H1 (cell line): ENCODE measurements at regions not wholly inside any gene's neighbourhood (a gene's known extent, or its start where the extent isn't known, plus 50 kb on each side); places are given as distances from the start of the nearest gene placed in this dataset.

Source experiments
- CTCF ChIA-PET: fragments of 300-600 bp; sonication (Branson Sonifier 250); formaldehyde crosslinking; loops from one replicate; lab custom pipeline; 2021; ENCODE audit not compliant: partially characterized antibody; lab: Charles Lee
- POLR2A ChIA-PET: fragments of 300-600 bp; sonication (Branson Sonifier 250); formaldehyde crosslinking; loops from one replicate; lab custom pipeline; 2021; ENCODE audit warnings: inconsistent platforms; ENCODE audit not compliant: partially characterized antibody; lab: Charles Lee
- DNase-seq, 2 experiments: peaks; one replicate each; pipeline versions ENCODE4 v3.0.0 to v3.0.0-alpha.2; 2010 to 2022; ENCODE audit warnings: low spot score in 2 of 2, low read depth in 1 of 2, mixed read lengths in 1 of 2
- FAIRE-seq: peaks from 2 replicates; lab custom pipeline; 2011; peaks lifted over from hg19 to GRCh38; lab: Jason Lieb, UNC
- H2AFZ ChIP-seq: 2 replicates; pipeline ENCODE4 v1.8.1; 2012; ENCODE audit warnings: low read length, inconsistent platforms
- H2AK5ac ChIP-seq: 2 replicates; pipeline ENCODE4 v1.6.1; 2013; ENCODE audit warnings: low read depth, low read length
- H2BK120ac ChIP-seq: replicated peaks from 2 replicates; pipeline ENCODE3; 2013; ENCODE audit warnings: low read depth, low read length, inconsistent platforms
- H2BK12ac ChIP-seq: 2 replicates; pipeline ENCODE4 v1.6.1; 2013; ENCODE audit warnings: low read depth, low read length
- H2BK15ac ChIP-seq: 2 replicates; pipeline ENCODE4 v1.6.1; 2013; ENCODE audit warnings: low read length
- H2BK20ac ChIP-seq: 2 replicates; pipeline ENCODE4 v1.6.1; 2013; ENCODE audit warnings: low read length
- H2BK5ac ChIP-seq: 2 replicates; pipeline ENCODE4 v1.6.1; 2013; ENCODE audit warnings: low read depth, low read length
- H3K14ac ChIP-seq: 2 replicates; pipeline ENCODE4 v1.6.1; 2013; ENCODE audit warnings: inconsistent platforms; ENCODE audit not compliant: insufficient read length
- H3K18ac ChIP-seq: 2 replicates; pipeline ENCODE4 v1.6.1; 2013; ENCODE audit warnings: low read length; ENCODE audit errors: extremely low read depth
- H3K23ac ChIP-seq: 2 replicates; pipeline ENCODE4 v1.6.1; 2013; ENCODE audit warnings: inconsistent platforms; ENCODE audit not compliant: insufficient read length
- H3K23me2 ChIP-seq: 2 replicates; pipeline ENCODE4 v1.6.1; 2013; ENCODE audit warnings: low read depth, low read length
- H3K27ac ChIP-seq: 2 replicates; pipeline ENCODE4 v1.6.1; 2011; ENCODE audit warnings: low read depth, low read length, inconsistent platforms
- H3K27me3 ChIP-seq, 4 experiments: replicated peaks in 1 of 4; 1 replicate in 1 of 4; 2 replicates in 3 of 4; pipeline versions ENCODE4 v1.6.1 to v1.8.1; 2011 to 2013; ENCODE audit warnings: low read length in 3 of 4, mild to moderate bottlenecking in 3 of 4, inconsistent platforms in 2 of 4, mixed read lengths in 2 of 4, moderate library complexity in 1 of 4; ENCODE audit not compliant: control insufficient read depth in 3 of 4, insufficient read depth in 3 of 4; ENCODE audit errors: extremely low read depth in 1 of 4
- H3K36me3 ChIP-seq, 4 experiments: 2 replicates each; pipeline versions ENCODE4 v1.6.1 to v1.8.1; 2011 to 2013; ENCODE audit warnings: mild to moderate bottlenecking in 4 of 4, low read length in 3 of 4, moderate library complexity in 2 of 4, control low read depth in 1 of 4, inconsistent platforms in 1 of 4; ENCODE audit not compliant: insufficient read depth in 4 of 4, control insufficient read depth in 2 of 4
- H3K4ac ChIP-seq: replicated peaks from 2 replicates; pipeline ENCODE3; 2013; ENCODE audit warnings: low read length, low read depth, mixed read lengths, inconsistent platforms; ENCODE audit not compliant: insufficient read length
- H3K4me1 ChIP-seq, 4 experiments: replicated peaks in 1 of 4; 1 replicate in 1 of 4; 2 replicates in 3 of 4; pipeline versions ENCODE4 v1.6.1 to v1.8.1; 2011 to 2013; ENCODE audit warnings: low read length in 3 of 4, inconsistent platforms in 2 of 4, mixed read lengths in 1 of 4; ENCODE audit not compliant: insufficient read depth in 4 of 4, control insufficient read depth in 3 of 4
- H3K4me2 ChIP-seq, 2 experiments: 2 replicates each; pipeline versions ENCODE4 v1.6.1 to v1.8.1; 2011 to 2013; ENCODE audit warnings: low read depth in 2 of 2, low read length in 2 of 2, control low read depth in 1 of 2, inconsistent platforms in 1 of 2, mild to moderate bottlenecking in 1 of 2; ENCODE audit not compliant: insufficient read depth in 1 of 2
- H3K4me3 ChIP-seq, 4 experiments: fragments of 200-600, 300-600 bp in 1 of 4; sonication (generic), shearing (Covaris generic), sonication (Bioruptor Twin) in 1 of 4; 2 replicates each; pipeline versions ENCODE4 v1.5.1 to v1.8.1; 2011 to 2016; ENCODE audit warnings: low read length in 4 of 4, low read depth in 3 of 4, control low read depth in 2 of 4, inconsistent platforms in 2 of 4, mild to moderate bottlenecking in 2 of 4, mixed read lengths in 1 of 4, moderate library complexity in 1 of 4; ENCODE audit not compliant: insufficient read depth in 2 of 4; ENCODE audit errors: extremely low read depth in 1 of 4
- H3K56ac ChIP-seq: replicated peaks from 2 replicates; pipeline ENCODE3; 2013; ENCODE audit warnings: low read depth, mild to moderate bottlenecking, mixed read lengths, low read length, inconsistent platforms; ENCODE audit not compliant: insufficient read length
- H3K79me1 ChIP-seq: 2 replicates; pipeline ENCODE4 v1.6.1; 2013; ENCODE audit warnings: low read depth, low read length, control low read depth
- H3K79me2 ChIP-seq, 2 experiments: 2 replicates each; pipeline versions ENCODE4 v1.6.1 to v1.8.1; 2012 to 2013; ENCODE audit warnings: low read length in 2 of 2, mild to moderate bottlenecking in 2 of 2, inconsistent platforms in 1 of 2; ENCODE audit not compliant: insufficient read depth in 2 of 2, control insufficient read depth in 1 of 2
- H3K9ac ChIP-seq, 4 experiments: replicated peaks in 1 of 4; 1 replicate in 1 of 4; 2 replicates in 3 of 4; pipeline versions ENCODE4 v1.6.1 to v1.8.1; 2011 to 2013; ENCODE audit warnings: low read depth in 3 of 4, low read length in 3 of 4, control low read depth in 2 of 4, mild to moderate bottlenecking in 2 of 4, moderate library complexity in 2 of 4, inconsistent platforms in 1 of 4; ENCODE audit errors: extremely low read depth in 1 of 4
- H3K9me3 ChIP-seq, 2 experiments: 2 replicates each; pipeline versions ENCODE4 v1.6.1 to v1.8.1; 2012 to 2013; ENCODE audit warnings: mild to moderate bottlenecking in 2 of 2, moderate library complexity in 2 of 2, control low read depth in 1 of 2, inconsistent platforms in 1 of 2, low read depth in 1 of 2, low read length in 1 of 2, mixed read lengths in 1 of 2; ENCODE audit not compliant: insufficient read depth in 2 of 2
- H4K20me1 ChIP-seq, 2 experiments: replicated peaks in 1 of 2; 2 replicates each; pipeline versions ENCODE3 to v1.8.1; 2011 to 2013; ENCODE audit warnings: inconsistent platforms in 2 of 2, low read length in 2 of 2, mild to moderate bottlenecking in 1 of 2; ENCODE audit not compliant: insufficient read depth in 2 of 2, control insufficient read depth in 1 of 2
- H4K5ac ChIP-seq: 2 replicates; pipeline ENCODE4 v1.6.1; 2013; ENCODE audit warnings: low read length, low read depth, mixed read lengths, inconsistent platforms; ENCODE audit not compliant: insufficient read length
- H4K8ac ChIP-seq: 2 replicates; pipeline ENCODE4 v1.8.0; 2013; ENCODE audit warnings: mild to moderate bottlenecking, moderate library complexity, low read length, inconsistent platforms; ENCODE audit not compliant: insufficient read depth; ENCODE audit errors: extremely low read depth
- H4K91ac ChIP-seq: replicated peaks from 2 replicates; pipeline ENCODE3; 2013; ENCODE audit warnings: low read length, mixed read lengths, inconsistent platforms; ENCODE audit not compliant: insufficient read length
- BCL11A ChIP-seq, 2 experiments: IDR thresholded peaks; one replicate each; pipeline ENCODE4 v1.6.1; 2011; ENCODE audit warnings: low read depth in 2 of 2, low read length in 2 of 2, mild to moderate bottlenecking in 2 of 2
- EP300 ChIP-seq, 2 experiments: IDR thresholded peaks; 1 replicate in 1 of 2; 2 replicates in 1 of 2; pipeline ENCODE4 v1.6.1; 2011 to 2012; ENCODE audit warnings: low read depth in 2 of 2, low read length in 2 of 2, mild to moderate bottlenecking in 2 of 2, borderline replicate concordance in 1 of 2, inconsistent platforms in 1 of 2, moderate library complexity in 1 of 2
- NRF1 ChIP-seq: IDR thresholded peaks from 2 replicates; pipeline ENCODE4 v1.6.1; 2011; ENCODE audit warnings: mild to moderate bottlenecking, low read depth, low read length, improper control_type of control experiment
- POLR2A ChIP-seq, 2 experiments: IDR thresholded peaks; 1 replicate in 1 of 2; 2 replicates in 1 of 2; pipeline ENCODE4 v1.6.1; 2011; ENCODE audit warnings: low read depth in 2 of 2, low read length in 2 of 2, mild to moderate bottlenecking in 2 of 2; ENCODE audit errors: control extremely low read depth in 1 of 2
- SAP30 ChIP-seq: fragments of 300-600 bp; sonication (generic); IDR thresholded peaks from 2 replicates; pipeline ENCODE4 v1.7.1; 2012; ENCODE audit warnings: low read length, moderate library complexity, mild to moderate bottlenecking, inconsistent platforms; ENCODE audit not compliant: insufficient read depth, insufficient replicate concordance
- WGBS, 2 experiments: shearing (Covaris generic) in 1 of 2; methylation state at CpG; one replicate each; pipeline versions ENCODE4 v1.1.6 to v1.1.7; 2013 to 2015; ENCODE audit warnings: low lambda C conversion rate in 2 of 2, mixed read lengths in 2 of 2, inconsistent platforms in 1 of 2, low coverage in 1 of 2, missing lambda C conversion rate in 1 of 2; ENCODE audit not compliant: insufficient replicate concordance in 2 of 2, insufficient coverage in 1 of 2, insufficient read length in 1 of 2; ENCODE audit errors: extremely low coverage in 1 of 2, missing lambda C conversion rate in 1 of 2; 5-methylcytosine and 5-hydroxymethylcytosine counted together

DNA sequence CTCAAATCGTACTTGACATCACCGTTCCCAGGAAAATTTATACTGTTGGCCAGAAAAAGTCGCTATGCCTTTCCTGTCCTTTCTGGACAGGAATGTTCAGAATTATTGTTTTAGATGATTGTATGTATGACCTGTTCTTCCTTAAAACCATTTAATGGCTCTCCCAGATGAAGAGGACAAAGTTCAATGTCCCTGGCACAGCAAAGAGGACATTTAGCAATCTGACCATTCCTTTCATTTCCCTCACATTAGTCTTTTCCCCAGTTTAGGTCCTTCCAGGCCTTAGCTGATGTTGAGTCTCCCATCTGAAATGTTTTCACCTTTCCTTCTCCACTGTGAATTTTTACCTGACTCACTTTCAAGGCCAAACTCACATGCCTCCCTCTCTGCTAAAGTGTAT is 938.9 kb downstream of the CDH11 start:
- no peak overlapping the region for H3K56ac ChIP-seq
- H2BK20ac ChIP-seq = no peak overlapping the region
- no peak overlapping the region for H4K91ac ChIP-seq
- no peak overlapping the region for H2BK5ac ChIP-seq
- H2BK12ac ChIP-seq = no peak overlapping the region
- H2AK5ac ChIP-seq = no peak overlapping the region
- H3K36me3 ChIP-seq = peaks cover 0 to 3% (median 0%) of the 10 kb centered on the region in 4 experiments; a peak in 1 of 8 replicates
- no peak overlapping the region for H3K4me3 ChIP-seq
- H2AFZ ChIP-seq = no peak overlapping the region
- FAIRE-seq = no peak
- no peaks in the 10 kb centered on the region; a peak in 1 of 7 replicates for H3K4me1 ChIP-seq
- no peaks in the 10 kb centered on the region for H3K23me2 ChIP-seq
- H3K4me2 ChIP-seq = no peak overlapping the region
- H3K9me3 ChIP-seq = peaks cover 11% of the 10 kb centered on the region in 2 experiments; a peak in 3 of 4 replicates
- no peaks in the 10 kb centered on the region for H3K27me3 ChIP-seq
- TF ChIP-seq EP300 (IDR thresholded peaks at IDR 0.05; ENCODE audit: borderline replicate concordance in 1 of 2, low read depth in 2 of 2, low read length in 2 of 2) (no peak), POLR2A (IDR thresholded peaks at IDR 0.05; ENCODE audit: control extremely low read depth in 1 of 2, low read depth in 2 of 2, low read length in 2 of 2) (no peak), SAP30 (no peak), BCL11A (IDR thresholded peaks at IDR 0.05; ENCODE audit: low read depth in 2 of 2, low read length in 2 of 2) (no peak), NRF1 (no peak)
- no peak overlapping the region for H3K14ac ChIP-seq
- H4K20me1 ChIP-seq = no peaks in the 10 kb centered on the region
- no peak overlapping the region for H3K4ac ChIP-seq
- no peak overlapping the region for H4K8ac ChIP-seq
- no peak overlapping the region for H3K23ac ChIP-seq
- H3K27ac ChIP-seq = no peak overlapping the region
- no peak overlapping the region for H2BK15ac ChIP-seq
- DNase-seq = no peak
- POLR2A ChIA-PET = no interaction called here
- WGBS, 2 experiments = 95% methylated on average over 3 of the region's 3 CpGs; no CpG with 5 or more reads in 1 of the 2 experiments
- H2BK120ac ChIP-seq = no peak overlapping the region
- CTCF ChIA-PET = no interaction called here
- H3K9ac ChIP-seq = no peak overlapping the region
- H3K79me1 ChIP-seq = no peaks in the 10 kb centered on the region
- no peak overlapping the region for H3K18ac ChIP-seq
- no peak overlapping the region for H4K5ac ChIP-seq
- H3K79me2 ChIP-seq = no peaks in the 10 kb centered on the region
